A172 (cell line): ENCODE measurements at regions not wholly inside any gene's neighbourhood (a gene's known extent, or its start where the extent isn't known, plus 50 kb on each side); places are given as distances from the start of the nearest gene placed in this dataset.
A peak's percentile ranks its signal among the peaks of the same experiment; 100 is the strongest.

Source experiments
- DNase-seq: peaks from one replicate; pipeline ENCODE4 v3.0.0-alpha.2; 2015; ENCODE audit warnings: low spot score

DNA sequence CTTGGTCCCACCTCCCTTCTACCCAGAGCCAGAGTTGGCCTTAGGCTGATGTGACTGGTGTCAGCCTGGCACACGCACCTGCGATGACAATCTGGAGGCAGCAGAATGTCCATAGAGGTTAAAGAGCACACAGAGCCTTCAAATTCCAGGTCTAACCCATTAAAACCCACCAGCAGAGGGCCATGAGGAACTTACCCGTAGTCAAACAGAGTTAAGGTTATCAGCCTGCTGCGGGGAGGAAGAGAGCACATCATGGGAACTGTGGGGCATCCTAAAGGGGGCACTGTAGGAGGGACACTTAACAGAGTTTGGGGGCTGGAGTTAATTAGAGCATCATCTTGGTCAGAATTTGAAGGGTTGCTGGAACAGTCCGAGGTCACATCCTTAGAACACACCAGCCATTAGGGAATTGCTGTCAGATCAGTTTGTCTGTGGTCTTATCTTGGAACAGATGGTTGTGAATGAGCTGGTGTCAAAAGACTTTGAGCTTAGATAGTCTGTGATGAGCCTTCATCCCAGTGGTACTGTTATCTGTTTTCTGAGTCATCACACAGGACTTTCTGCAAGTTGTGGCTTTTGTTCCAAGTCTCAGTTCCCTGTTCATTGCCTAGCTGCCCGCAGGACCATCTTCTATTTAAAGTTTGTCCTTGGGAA lies 248.6 kb downstream of the LOXHD1 start:
- DNase-seq: peak; percentile 12

- DNase-seq: no peak
Measured at GRCh38 chr18:46411191-46411828, 245.7 kb downstream of the LOXHD1 start.

- peak; percentile 61 for DNase-seq
Measured at GRCh38 chr18:46411867-46412690, 244.9 kb downstream of the LOXHD1 start.

GRCh38 chr18:46412916-46413315 lies 244.1 kb downstream of the LOXHD1 start:
- DNase-seq: no peak

DNA sequence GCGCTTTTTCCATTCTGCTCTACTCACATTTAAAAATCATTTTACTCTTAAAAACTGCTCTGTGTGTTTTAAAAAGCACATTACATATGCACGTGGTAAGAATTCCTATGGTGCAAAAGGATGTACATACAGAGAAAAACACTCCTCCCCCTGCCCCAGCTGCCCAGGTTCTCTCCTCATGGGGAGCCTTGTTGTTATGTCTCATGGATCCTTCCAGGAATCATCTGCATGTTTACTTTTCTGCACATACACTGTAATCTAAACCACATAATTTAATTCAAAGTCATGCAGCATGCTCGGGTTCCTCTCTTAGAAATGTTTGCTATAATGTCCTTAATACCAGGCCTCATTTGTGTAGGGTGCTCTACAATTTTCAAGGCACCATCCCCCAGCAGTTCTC lies 243.3 kb downstream of the LOXHD1 start:
- DNase-seq: no peak

DNA sequence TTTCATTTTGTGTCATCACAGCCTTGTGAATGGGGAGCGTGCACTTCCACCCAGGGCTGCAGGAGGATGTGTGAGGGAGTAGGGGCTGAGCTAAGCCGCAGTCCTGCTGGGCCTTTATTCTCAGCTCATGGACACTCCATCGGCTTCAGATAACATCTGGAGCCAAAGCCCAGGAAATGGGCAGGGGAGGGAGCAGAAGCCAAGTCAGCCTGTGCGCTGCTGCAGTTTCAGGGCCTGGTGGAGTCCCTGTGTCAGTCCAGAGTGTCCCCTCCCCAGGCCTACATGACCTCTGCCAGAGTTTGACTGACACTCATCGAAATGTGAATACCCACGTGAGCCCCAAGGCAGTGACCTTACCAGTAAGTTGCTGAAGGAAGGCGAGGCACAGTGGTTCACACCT lies 242.2 kb downstream of the LOXHD1 start:
- no peak for DNase-seq

DNA sequence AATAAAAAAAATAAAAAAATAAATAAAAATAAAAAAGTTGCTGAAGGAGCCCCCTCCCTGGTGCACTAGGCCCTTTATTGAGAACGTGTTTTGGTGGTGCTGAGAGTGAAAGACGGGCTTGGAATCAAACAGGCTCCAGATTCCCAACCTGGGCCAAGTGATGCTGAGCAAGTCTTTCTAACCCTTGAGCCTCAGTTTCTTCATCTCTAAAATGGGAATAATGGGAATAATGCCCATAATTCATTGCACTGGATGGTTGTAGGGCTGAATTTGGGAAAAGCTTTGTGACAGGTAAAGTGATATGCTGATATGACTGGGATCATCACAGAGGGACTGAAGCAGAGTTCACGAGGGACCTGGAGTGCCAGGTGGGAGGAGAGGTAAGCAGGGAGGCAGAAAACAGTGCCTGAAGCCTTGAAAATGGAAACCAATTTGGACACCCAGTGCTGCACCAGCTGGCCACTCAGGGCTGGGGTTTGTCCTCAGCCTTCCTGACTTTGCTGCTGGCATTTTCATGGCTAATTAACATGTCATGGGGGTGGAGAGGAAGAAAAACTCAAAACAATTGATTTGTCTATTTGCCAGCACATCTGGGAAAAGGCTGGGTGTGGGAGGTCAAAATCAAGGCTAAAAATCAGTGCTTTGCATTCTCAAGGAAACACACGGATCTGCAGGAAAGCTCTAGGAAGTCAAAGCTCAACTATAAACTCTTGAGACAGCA lies 241.3 kb downstream of the LOXHD1 start:
- no peak for DNase-seq

GRCh38 chr18:46416706-46417638 lies 240.0 kb downstream of the LOXHD1 start:
- DNase-seq: peak; percentile 8

DNA sequence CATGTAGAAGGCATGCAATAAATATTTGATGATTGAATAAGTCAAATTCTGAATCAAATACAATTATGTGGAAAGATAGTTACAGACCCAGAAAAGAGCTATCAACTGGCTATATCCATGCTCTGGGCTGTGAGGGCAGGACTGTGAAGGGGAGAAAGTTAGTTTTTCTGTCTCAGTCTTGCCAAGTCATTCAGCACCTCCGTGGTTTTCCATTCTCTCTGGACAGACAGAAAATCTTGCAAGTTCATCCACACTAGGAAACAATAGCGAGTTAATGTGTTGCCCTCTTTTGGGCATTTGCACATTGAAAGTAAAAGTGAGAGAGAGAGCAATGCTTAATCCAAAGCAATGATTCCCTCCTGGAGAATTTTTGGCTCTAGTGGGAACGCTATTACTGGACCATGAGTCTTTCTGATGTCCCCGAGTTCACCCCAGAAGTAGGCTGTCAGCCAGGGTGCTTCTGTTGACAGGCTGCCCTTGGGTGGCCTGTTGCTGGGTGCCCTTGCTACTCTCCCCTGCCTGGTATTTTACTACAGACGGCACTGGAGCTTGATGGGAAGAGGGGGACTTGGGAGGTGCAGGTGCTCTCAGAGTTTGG lies 238.3 kb downstream of the LOXHD1 start:
- DNase-seq: no peak

DNA sequence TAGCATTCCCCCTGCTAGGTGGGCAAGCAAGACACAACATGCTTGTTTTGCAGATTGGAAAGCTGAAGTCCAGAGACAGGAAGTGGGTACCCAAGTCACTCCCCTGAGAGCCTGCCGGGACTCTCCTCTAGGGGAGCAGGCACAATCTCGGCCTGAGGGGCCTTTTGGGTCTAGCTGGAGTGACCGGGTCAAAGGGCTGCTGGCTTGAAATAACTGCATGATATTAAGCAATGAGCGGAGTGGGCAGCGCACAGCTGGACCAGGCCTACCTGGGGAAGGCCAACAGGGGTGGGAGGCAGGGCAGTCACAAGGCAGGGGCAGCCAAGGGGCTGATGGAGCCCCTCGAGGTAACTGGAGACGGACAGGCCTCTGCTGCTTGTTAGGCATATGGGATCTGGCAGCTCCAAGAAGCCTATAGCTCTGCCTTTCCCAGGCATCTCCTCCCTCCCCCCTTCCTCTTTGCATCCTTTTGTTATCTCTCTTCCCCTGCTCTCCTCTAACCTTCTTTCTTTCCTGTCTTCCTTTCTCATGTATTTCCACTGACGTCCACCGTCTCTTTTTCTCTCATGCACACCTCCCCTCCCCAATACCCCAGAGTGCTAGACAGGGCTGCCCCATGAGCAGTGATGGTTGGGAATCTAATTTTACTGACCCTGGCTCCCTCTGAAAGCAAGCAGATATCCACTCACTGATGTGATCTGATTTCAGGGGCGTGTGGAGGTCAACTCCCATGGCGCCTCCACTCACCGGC lies 237.5 kb downstream of the LOXHD1 start:
- no peak for DNase-seq

DNA sequence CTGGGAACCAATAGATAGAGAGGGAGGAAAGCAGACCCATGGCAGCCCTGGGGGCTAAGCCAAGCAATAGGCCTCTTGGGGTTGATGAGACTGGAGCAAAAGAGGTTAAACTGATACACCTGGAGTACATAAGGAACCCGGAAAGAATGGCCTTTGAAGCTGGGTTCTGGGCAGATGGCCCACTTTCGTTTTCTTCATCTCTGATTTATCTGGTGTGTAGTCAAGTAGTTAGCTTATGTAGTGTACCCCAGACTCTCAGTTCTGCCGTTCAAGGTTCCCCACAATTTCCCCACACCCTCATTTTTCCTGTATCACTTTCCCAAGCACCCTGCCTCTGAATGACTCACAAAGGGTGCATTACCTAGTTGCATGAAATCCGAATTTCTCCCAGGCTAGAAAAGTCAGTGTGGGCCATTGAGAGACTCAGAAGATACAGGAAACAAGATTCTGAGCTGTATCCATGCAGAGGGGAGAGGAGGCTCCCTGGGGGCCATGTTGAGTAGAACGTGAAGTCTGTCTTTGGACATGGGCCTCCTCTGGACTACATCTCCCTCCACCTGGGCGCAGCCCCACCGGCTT lies 235.0 kb downstream of the LOXHD1 start:
- no peak for DNase-seq

- no peak for DNase-seq
Measured at GRCh38 chr18:46422552-46423055, 234.4 kb downstream of the LOXHD1 start.

DNA sequence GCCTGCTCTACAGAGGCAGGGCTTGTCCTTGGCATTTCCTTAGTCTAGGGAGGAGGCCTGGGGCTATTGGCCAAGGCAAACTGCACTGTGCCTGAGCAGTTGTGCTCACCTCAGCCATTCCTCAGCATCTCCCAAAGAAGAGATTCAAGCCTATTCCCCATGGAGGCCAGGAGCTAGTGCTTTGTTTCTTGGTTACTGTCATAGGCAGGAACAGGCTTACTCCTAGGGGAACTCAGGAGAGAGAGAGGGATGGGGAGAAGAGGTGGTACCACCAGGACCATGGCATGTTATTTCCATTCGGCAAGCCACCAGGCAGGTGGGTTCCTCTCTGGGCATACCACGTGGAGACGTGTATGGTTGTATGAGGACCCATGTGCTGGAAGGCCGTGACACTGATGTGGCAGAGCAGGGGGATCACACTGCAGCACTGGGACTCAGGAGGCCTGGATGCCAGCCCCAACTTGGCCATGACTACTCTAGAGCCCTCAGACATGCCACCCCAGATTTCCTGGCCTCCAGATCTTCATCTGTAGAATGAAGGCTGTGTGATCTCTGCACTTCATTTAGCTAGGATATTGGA lies 233.7 kb downstream of the LOXHD1 start:
- DNase-seq: no peak

DNA sequence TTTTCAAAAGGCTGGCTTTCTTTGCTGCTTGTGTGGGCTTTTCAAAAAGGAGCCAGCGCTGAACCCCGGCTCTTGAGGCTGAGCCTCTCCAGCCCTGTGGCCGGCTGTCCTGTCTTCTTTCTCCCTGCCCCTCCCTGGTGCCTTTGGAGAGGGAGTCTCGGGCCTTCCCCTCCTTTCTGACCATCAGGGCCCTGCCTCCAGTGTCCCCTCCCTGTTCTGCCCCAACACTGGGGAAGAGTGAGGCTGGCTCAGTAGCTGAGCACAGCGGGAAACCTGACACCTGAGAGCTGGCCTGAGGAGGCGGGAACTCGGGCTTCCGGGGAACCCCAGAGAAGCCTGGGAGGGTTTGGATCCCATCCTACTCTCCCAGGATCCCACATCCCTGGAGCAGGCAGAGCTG lies 232.1 kb downstream of the LOXHD1 start:
- DNase-seq: no peak

GRCh38 chr18:46425511-46425910 lies 231.5 kb downstream of the LOXHD1 start:
- DNase-seq: no peak

DNA sequence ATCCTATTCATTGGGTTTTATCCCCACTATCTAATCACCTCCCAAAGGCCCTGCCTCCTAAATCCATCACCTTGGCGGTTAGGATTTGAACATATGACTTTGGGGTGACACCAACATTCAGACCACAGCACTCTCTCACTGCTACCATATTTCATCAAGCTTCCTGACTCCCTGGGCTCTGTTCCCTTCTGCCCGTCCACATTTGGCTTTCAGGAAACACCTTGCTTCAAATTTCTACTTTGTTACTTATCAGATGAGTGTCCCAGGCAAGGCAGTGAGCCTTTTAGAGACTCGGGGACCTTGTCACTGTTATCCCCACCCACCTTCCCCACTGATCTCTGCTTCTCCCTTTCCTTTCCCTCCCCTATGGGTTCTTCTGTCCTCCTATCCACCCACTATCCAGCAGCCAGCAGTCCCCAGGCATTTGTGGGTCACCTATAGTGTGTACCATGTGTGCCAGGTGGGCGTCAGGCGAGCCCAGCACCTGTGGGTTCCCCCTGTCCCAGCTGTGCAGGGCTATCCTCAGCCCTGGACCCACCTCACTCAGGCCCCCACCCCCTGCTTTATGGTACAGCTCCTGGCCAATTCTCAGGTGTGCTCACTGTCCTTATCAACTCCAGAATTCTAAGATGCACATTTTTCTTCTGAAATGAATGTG lies 230.9 kb downstream of the LOXHD1 start:
- no peak for DNase-seq

GRCh38 chr18:46426679-46427047 lies 230.4 kb downstream of the LOXHD1 start:
- no peak for DNase-seq
